Left renal cortex interstitium (tissue), 4 donors: ENCODE measurements at regions not wholly inside any gene's neighbourhood (a gene's known extent, or its start where the extent isn't known, plus 50 kb on each side); places are given as distances from the start of the nearest gene placed in this dataset.

Experiments used
- DNase-seq, 4 donors: peaks; one replicate each; pipeline ENCODE4 v3.0.0-alpha.2; 2013; ENCODE audit warnings: low read depth in 4 of 4, low spot score in 2 of 4, missing footprints in 1 of 4

- no peak for DNase-seq
Observed at GRCh38 chr12:116381240-116381743, 103.8 kb upstream of the MED13L start.

GRCh38 chr12:116381744-116382685 lies 104.5 kb upstream of the MED13L start:
- DNase-seq: peak in 1 of 4 donors; percentile 53

- DNase-seq: no peak
Observed at GRCh38 chr12:116382686-116383530, 105.4 kb upstream of the MED13L start.

- DNase-seq: no peak
Observed at GRCh38 chr12:116384175-116384574, 106.7 kb upstream of the MED13L start.

GRCh38 chr12:116384691-116385485 lies 107.4 kb upstream of the MED13L start:
- no peak for DNase-seq

GRCh38 chr12:116385486-116386217 lies 108.2 kb upstream of the MED13L start:
- DNase-seq: no peak

GRCh38 chr12:116389326-116389725 lies 111.8 kb upstream of the MED13L start:
- no peak for DNase-seq

GRCh38 chr12:116389990-116390389 lies 112.5 kb upstream of the MED13L start:
- no peak for DNase-seq

GRCh38 chr12:116390401-116391335 lies 113.2 kb upstream of the MED13L start:
- DNase-seq: no peak

GRCh38 chr12:116391501-116391900 lies 114.0 kb upstream of the MED13L start:
- DNase-seq: no peak

GRCh38 chr12:116392061-116392460 lies 114.6 kb upstream of the MED13L start:
- no peak for DNase-seq

GRCh38 chr12:116393255-116393654 lies 115.8 kb upstream of the MED13L start:
- DNase-seq: no peak

GRCh38 chr12:116393859-116394650 lies 116.6 kb upstream of the MED13L start:
- no peak for DNase-seq

GRCh38 chr12:116395396-116395795 lies 117.9 kb upstream of the MED13L start:
- DNase-seq: no peak

- DNase-seq: no peak
Observed at GRCh38 chr12:116397148-116397547, 119.7 kb upstream of the MED13L start.

GRCh38 chr12:116398193-116398592 lies 120.7 kb upstream of the MED13L start:
- DNase-seq: no peak

GRCh38 chr12:116399055-116399454 lies 121.6 kb upstream of the MED13L start:
- no peak for DNase-seq
